ENCODE measurements at regions not wholly inside any gene's neighbourhood (a gene's known extent, or its start where the extent isn't known, plus 50 kb on each side); places are given as distances from the start of the nearest gene placed in this dataset.
"Not testable (repeated sequence)": the region's sequence is repeated elsewhere in the genome, so short reads cannot be mapped to it uniquely, and the experiment has no call there.

DNA sequence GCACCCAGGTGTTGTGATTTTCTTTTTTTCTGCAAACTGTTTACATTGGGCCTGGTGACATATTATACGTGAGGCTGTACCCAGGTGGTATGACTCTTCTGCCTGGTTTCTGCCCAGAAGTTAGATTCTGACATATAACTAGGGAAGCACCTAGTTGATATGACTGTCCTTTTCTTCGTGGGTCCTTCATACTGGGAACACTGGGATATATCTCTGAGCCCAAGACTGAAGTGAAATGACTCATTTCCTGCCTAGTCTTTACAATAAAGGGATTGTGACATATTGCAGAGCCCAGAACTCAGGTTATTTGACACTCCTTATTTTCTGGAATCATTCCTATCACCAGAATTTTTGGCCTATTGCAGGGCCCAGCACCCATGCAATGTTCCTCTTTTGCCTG lies 1121.6 kb upstream of the AMELY start:
- intact Hi-C loops (cut with DNase I; ENCODE audit: low total_unique reads) = no loop called here
- 58% methylated on average over 2 of the region's 2 CpGs; no CpG with 5 or more reads in 1 of the 2 donors for WGBS, 2 donors
- H3K4me3 ChIP-seq (ENCODE audit: low read depth, poor library complexity, severe bottlenecking) = no peak overlapping the region
- no peak for TF ChIP-seq POLR2A (IDR thresholded peaks at IDR 0.05)
- TF ChIP-seq, protein P1, sequence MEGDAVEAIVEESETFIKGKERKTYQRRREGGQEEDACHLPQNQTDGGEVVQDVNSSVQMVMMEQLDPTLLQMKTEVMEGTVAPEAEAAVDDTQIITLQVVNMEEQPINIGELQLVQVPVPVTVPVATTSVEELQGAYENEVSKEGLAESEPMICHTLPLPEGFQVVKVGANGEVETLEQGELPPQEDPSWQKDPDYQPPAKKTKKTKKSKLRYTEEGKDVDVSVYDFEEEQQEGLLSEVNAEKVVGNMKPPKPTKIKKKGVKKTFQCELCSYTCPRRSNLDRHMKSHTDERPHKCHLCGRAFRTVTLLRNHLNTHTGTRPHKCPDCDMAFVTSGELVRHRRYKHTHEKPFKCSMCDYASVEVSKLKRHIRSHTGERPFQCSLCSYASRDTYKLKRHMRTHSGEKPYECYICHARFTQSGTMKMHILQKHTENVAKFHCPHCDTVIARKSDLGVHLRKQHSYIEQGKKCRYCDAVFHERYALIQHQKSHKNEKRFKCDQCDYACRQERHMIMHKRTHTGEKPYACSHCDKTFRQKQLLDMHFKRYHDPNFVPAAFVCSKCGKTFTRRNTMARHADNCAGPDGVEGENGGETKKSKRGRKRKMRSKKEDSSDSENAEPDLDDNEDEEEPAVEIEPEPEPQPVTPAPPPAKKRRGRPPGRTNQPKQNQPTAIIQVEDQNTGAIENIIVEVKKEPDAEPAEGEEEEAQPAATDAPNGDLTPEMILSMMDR (IDR thresholded peaks at IDR 0.05) = no peak
- no peak for DNase-seq (ENCODE audit: low spot score in 2 of 2)

DNA sequence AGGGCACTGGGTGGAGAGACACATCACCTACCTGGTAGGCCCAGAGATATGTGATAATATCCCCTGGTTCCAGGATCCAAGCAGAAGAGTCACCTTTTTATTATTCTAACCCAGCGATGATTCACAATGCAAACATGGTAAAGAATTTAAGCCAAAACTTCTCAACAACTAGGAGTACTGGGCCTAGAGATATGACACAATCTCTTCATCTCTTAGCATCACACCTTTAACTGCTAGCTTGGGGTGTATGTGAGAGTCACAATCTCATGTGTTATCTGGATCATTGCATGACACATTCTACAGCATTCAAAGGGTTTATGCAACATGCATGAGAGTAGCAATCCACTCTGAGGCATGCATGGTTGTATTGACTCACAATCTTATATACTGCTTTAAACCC lies 1109.0 kb upstream of the AMELY start:
- H3K4me3 ChIP-seq (ENCODE audit: low read depth, poor library complexity, severe bottlenecking) = no peak overlapping the region
- 54% methylated on average over 1 of the region's 1 CpG; no CpG with 5 or more reads in 1 of the 2 donors for WGBS, 2 donors
- intact Hi-C loops (cut with DNase I; ENCODE audit: low total_unique reads) = no loop called here
- TF ChIP-seq, protein P1 (IDR thresholded peaks at IDR 0.05) = no peak
- TF ChIP-seq POLR2A (IDR thresholded peaks at IDR 0.05) = no peak
- no peak for DNase-seq (ENCODE audit: low spot score in 2 of 2)

DNA sequence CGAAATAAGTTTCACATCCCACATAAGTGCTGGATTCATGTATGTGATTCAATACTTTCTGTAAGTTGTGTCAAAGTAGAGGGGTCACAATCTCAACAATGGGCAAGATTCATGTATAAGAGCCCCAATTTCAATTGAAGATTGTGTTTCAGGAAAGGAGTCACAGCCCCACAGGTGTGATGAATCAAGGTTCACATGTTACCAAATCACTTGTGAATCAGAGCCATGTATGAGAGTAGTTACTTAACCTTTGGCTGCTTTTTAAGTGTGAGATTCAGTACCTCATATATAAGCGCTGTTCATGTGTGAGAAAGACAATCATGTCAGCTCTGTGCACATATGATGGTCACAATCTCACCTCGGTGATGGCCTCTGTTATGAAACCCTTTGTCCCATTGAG lies 1100.0 kb upstream of the AMELY start:
- DNase-seq (ENCODE audit: low spot score in 2 of 2) = no peak
- no peak overlapping the region for H3K4me3 ChIP-seq (ENCODE audit: low read depth, poor library complexity, severe bottlenecking)
- TF ChIP-seq, protein P1 (IDR thresholded peaks at IDR 0.05) = no peak
- TF ChIP-seq POLR2A (IDR thresholded peaks at IDR 0.05) = no peak
- WGBS, 2 donors = 92% methylated on average over 3 of the region's 3 CpGs; no CpG with 5 or more reads in 1 of the 2 donors
- intact Hi-C loops (cut with DNase I; ENCODE audit: low total_unique reads) = no loop called here

DNA sequence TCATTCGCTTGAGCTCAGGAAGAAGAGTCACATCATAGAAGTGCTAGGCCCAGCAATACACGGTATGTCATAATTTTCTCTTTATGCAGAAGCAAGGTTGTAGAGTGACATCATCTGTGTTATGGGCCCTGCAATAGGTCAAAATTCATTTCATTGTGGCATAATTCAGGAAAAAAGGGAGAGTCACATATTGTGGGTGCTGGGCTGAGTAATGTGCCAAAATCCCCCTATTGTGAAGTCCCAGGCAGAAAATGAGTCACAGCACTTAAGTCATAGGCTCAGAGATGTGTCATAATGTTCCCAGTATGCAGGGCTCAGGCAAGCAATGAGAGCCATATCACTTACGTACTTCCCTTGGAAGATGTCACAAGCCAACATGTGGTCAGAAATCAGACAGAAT lies 1092.6 kb upstream of the AMELY start:
- intact Hi-C loops (cut with DNase I; ENCODE audit: low total_unique reads) = no loop called here
- DNase-seq (ENCODE audit: low spot score in 2 of 2) = no peak
- H3K4me3 ChIP-seq (ENCODE audit: low read depth, poor library complexity, severe bottlenecking) = no peak overlapping the region
- WGBS, 2 donors = 79% methylated on average over 3 of the region's 3 CpGs; no CpG with 5 or more reads in 1 of the 2 donors
- no peak for TF ChIP-seq POLR2A (IDR thresholded peaks at IDR 0.05)
- TF ChIP-seq, protein P1 (IDR thresholded peaks at IDR 0.05) = no peak

DNA sequence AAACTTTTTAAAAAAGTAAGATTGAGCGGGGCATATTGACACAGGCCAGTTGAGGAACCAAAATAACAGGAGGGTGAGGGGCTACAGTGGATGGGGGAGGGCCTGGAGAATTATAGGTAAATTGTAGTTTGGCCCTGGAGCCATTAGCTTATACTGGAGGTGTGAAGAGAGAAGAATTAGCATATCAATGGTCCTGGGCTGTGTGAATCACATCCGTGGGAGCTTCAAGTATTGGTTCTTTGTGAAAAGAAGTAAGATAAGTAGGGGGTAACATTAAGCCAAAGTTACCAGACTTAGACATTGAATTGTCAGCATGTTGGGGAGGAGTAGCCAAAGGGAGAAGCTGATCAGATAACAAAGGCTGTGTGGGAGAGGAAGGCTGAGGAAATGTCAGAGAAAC lies 1085.2 kb upstream of the AMELY start:
- H3K4me3 ChIP-seq (ENCODE audit: low read depth, poor library complexity, severe bottlenecking) = no peak overlapping the region
- DNase-seq (ENCODE audit: low spot score in 2 of 2) = no peak
- intact Hi-C loops (cut with DNase I; ENCODE audit: low total_unique reads) = no loop called here
- WGBS, 2 donors = 43% methylated on average over 2 of the region's 2 CpGs; no CpG with 5 or more reads in 1 of the 2 donors
- TF ChIP-seq POLR2A (IDR thresholded peaks at IDR 0.05) = no peak
- TF ChIP-seq, protein P1 (IDR thresholded peaks at IDR 0.05) = no peak

DNA sequence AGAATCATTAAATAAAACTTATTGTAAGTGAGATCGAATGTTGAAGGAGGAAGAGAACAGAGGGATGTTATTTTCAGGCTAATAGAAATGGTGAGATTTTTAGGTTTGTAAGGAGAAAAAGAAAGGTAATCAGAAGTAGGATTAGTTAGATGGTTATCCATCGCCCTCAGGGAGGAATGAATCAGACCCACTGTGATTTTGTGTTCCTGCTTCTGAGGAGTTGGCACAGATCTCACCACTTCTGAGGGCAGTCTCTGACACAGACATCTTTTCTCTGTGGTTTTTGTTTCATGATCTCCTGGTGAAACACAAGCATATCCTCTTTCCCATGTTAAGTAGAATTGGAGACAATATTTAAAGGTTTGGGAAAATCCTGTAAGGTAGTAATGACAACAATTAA lies 1083.2 kb upstream of the AMELY start:
- intact Hi-C loops (cut with DNase I; ENCODE audit: low total_unique reads); H3K4me3 ChIP-seq (ENCODE audit: low read depth, poor library complexity, severe bottlenecking); DNase-seq (ENCODE audit: low spot score in 2 of 2): not testable (repeated sequence)
- 42% methylated on average over 2 of the region's 2 CpGs; no CpG with 5 or more reads in 1 of the 2 donors for WGBS, 2 donors

All from lower leg skin (tissue), 4 donors.